ENCODE measurements at regions not wholly inside any gene's neighbourhood (a gene's known extent, or its start where the extent isn't known, plus 50 kb on each side); places are given as distances from the start of the nearest gene placed in this dataset.

GRCh38 chr2:12183032-12183645, 436.7 kb downstream of the LPIN1 start:
- no peak for TF ChIP-seq CTCF (IDR thresholded peaks at IDR 0.05; ENCODE audit: insufficient read depth, low read length, poor library complexity, severe bottlenecking)
- Histone ChIP-seq H3K36me3 (ENCODE audit: control insufficient read depth, insufficient read depth, low read length) (no peaks in the 10 kb centered on the region), H3K4me3 (ENCODE audit: low read depth, low read length) (no peak overlapping the region), H3K27me3 (ENCODE audit: control insufficient read depth, insufficient read depth, low read length) (no peaks in the 10 kb centered on the region)
- DNase-seq (ENCODE audit: low read depth) = no peak

GRCh38 chr2:12192762-12193161, 446.3 kb downstream of the LPIN1 start:
- no peak for DNase-seq (ENCODE audit: low read depth)
- no peak overlapping the region for H3K4me3 ChIP-seq (ENCODE audit: low read depth, low read length)
- H3K36me3 ChIP-seq (ENCODE audit: control insufficient read depth, insufficient read depth, low read length) = no peaks in the 10 kb centered on the region
- TF ChIP-seq CTCF (IDR thresholded peaks at IDR 0.05; ENCODE audit: insufficient read depth, low read length, poor library complexity, severe bottlenecking) = no peak
- H3K27me3 ChIP-seq (ENCODE audit: control insufficient read depth, insufficient read depth, low read length) = no peaks in the 10 kb centered on the region

- no peaks in the 10 kb centered on the region for H3K27me3 ChIP-seq (ENCODE audit: control insufficient read depth, insufficient read depth, low read length)
- no peak for TF ChIP-seq CTCF (IDR thresholded peaks at IDR 0.05; ENCODE audit: insufficient read depth, low read length, poor library complexity, severe bottlenecking)
- H3K36me3 ChIP-seq (ENCODE audit: control insufficient read depth, insufficient read depth, low read length) = no peaks in the 10 kb centered on the region
- DNase-seq (ENCODE audit: low read depth) = no peak
- H3K4me3 ChIP-seq (ENCODE audit: low read depth, low read length) = no peak overlapping the region
Measured at GRCh38 chr2:12194968-12195367, 448.5 kb downstream of the LPIN1 start.

GRCh38 chr2:12196495-12196894, 450.1 kb downstream of the LPIN1 start:
- H3K4me3 ChIP-seq (ENCODE audit: low read depth, low read length) = no peak overlapping the region
- H3K36me3 ChIP-seq (ENCODE audit: control insufficient read depth, insufficient read depth, low read length) = no peaks in the 10 kb centered on the region
- DNase-seq (ENCODE audit: low read depth) = no peak
- no peak for TF ChIP-seq CTCF (IDR thresholded peaks at IDR 0.05; ENCODE audit: insufficient read depth, low read length, poor library complexity, severe bottlenecking)
- no peaks in the 10 kb centered on the region for H3K27me3 ChIP-seq (ENCODE audit: control insufficient read depth, insufficient read depth, low read length)

GRCh38 chr2:12197133-12197532, 450.7 kb downstream of the LPIN1 start:
- no peaks in the 10 kb centered on the region for H3K27me3 ChIP-seq (ENCODE audit: control insufficient read depth, insufficient read depth, low read length)
- H3K4me3 ChIP-seq (ENCODE audit: low read depth, low read length) = no peak overlapping the region
- TF ChIP-seq CTCF (IDR thresholded peaks at IDR 0.05; ENCODE audit: insufficient read depth, low read length, poor library complexity, severe bottlenecking) = no peak
- no peaks in the 10 kb centered on the region for H3K36me3 ChIP-seq (ENCODE audit: control insufficient read depth, insufficient read depth, low read length)
- DNase-seq (ENCODE audit: low read depth) = no peak
